HUES64 (cell line): ENCODE measurements at regions not wholly inside any gene's neighbourhood (a gene's known extent, or its start where the extent isn't known, plus 50 kb on each side); places are given as distances from the start of the nearest gene placed in this dataset.

Experiments used
- H3K27ac ChIP-seq: 2 replicates; pipeline ENCODE4 v1.7.0; 2013; ENCODE audit warnings: low read depth, low read length, inconsistent platforms
- H3K27me3 ChIP-seq: 2 replicates; pipeline ENCODE4 v1.6.1; 2013; ENCODE audit warnings: mild to moderate bottlenecking, low read length; ENCODE audit not compliant: insufficient read depth
- H3K36me3 ChIP-seq: 2 replicates; pipeline ENCODE4 v1.6.1; 2013; ENCODE audit warnings: mild to moderate bottlenecking, low read length; ENCODE audit not compliant: insufficient read depth
- H3K4me1 ChIP-seq: 2 replicates; pipeline ENCODE4 v1.6.1; 2013; ENCODE audit warnings: mild to moderate bottlenecking, low read length, moderate library complexity; ENCODE audit not compliant: insufficient read depth
- H3K4me3 ChIP-seq: 2 replicates; pipeline ENCODE4 v1.5.1; 2013; ENCODE audit warnings: mild to moderate bottlenecking, low read length, moderate library complexity
- H3K9ac ChIP-seq: 2 replicates; pipeline ENCODE4 v1.6.1; 2013; ENCODE audit warnings: mild to moderate bottlenecking, low read depth, low read length
- H3K9me3 ChIP-seq: 2 replicates; pipeline ENCODE4 v1.6.1; 2013; ENCODE audit warnings: low read depth, low read length; ENCODE audit not compliant: insufficient read depth
- WGBS: fragments of 150-250, 120-280 bp; methylation state at CpG from one replicate; pipeline ENCODE4 v1.1.7; 2013; ENCODE audit warnings: missing lambda C conversion rate; 5-methylcytosine and 5-hydroxymethylcytosine counted together

- H3K4me3 ChIP-seq: no peak overlapping the region
- no peaks in the 10 kb centered on the region for H3K9me3 ChIP-seq
- H3K9ac ChIP-seq: no peak overlapping the region
- WGBS: 95% methylated on average over 19 of the region's 19 CpGs
- H3K27me3 ChIP-seq: no peaks in the 10 kb centered on the region
- H3K36me3 ChIP-seq: no peaks in the 10 kb centered on the region
- H3K27ac ChIP-seq: no peak overlapping the region
- no peaks in the 10 kb centered on the region for H3K4me1 ChIP-seq
Observed at GRCh38 chr5:2134543-2135292, 252.0 kb upstream of the IRX4 start.

GRCh38 chr5:2133936-2134335, 251.2 kb upstream of the IRX4 start:
- no peak overlapping the region for H3K4me3 ChIP-seq
- H3K27ac ChIP-seq: no peak overlapping the region
- H3K9me3 ChIP-seq: no peaks in the 10 kb centered on the region
- WGBS: 99% methylated on average over 6 of the region's 6 CpGs
- H3K27me3 ChIP-seq: no peaks in the 10 kb centered on the region
- no peak overlapping the region for H3K9ac ChIP-seq
- no peaks in the 10 kb centered on the region; the same call in 1 of the 2 replicates for H3K4me1 ChIP-seq
- H3K36me3 ChIP-seq: no peaks in the 10 kb centered on the region

DNA sequence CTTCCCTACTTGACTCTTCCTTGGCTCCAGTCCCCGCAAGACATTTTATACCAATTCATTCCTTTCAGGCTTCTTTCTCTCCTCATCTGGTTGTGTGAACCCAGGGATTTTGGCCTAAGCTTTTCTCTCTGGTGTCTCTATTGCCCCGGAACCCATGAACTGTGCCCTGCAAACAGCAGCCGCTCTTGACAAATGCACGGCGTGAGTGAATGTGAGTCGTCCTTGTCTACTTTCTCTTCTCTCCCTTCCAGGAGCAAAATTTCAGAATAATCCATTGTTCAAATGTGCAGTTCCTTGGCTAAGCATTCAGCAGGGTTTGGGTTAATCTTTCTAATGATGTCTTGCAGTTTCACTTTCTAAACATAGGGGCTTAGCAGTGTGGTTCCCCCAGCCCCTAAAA, 250.4 kb upstream of the IRX4 start:
- H3K36me3 ChIP-seq: no peaks in the 10 kb centered on the region
- no peaks in the 10 kb centered on the region for H3K9me3 ChIP-seq
- WGBS: 73% methylated on average over 6 of the region's 6 CpGs
- H3K27me3 ChIP-seq: no peaks in the 10 kb centered on the region
- H3K4me1 ChIP-seq: no peaks in the 10 kb centered on the region; the same call in 1 of the 2 replicates
- H3K9ac ChIP-seq: no peak overlapping the region
- H3K27ac ChIP-seq: no peak overlapping the region
- H3K4me3 ChIP-seq: no peak overlapping the region

GRCh38 chr5:2132497-2132847, 249.7 kb upstream of the IRX4 start:
- H3K9me3 ChIP-seq: no peaks in the 10 kb centered on the region
- 96% methylated on average over 20 of the region's 20 CpGs for WGBS
- H3K36me3 ChIP-seq: no peaks in the 10 kb centered on the region
- no peaks in the 10 kb centered on the region; the same call in 1 of the 2 replicates for H3K4me1 ChIP-seq
- H3K4me3 ChIP-seq: no peak overlapping the region
- H3K27ac ChIP-seq: no peak overlapping the region
- H3K9ac ChIP-seq: no peak overlapping the region
- H3K27me3 ChIP-seq: no peaks in the 10 kb centered on the region

GRCh38 chr5:2131826-2132496, 249.2 kb upstream of the IRX4 start:
- Histone ChIP-seq H3K4me1 (no peaks in the 10 kb centered on the region; the same call in 1 of the 2 replicates), H3K9me3 (no peaks in the 10 kb centered on the region), H3K9ac (no peak overlapping the region), H3K4me3 (no peak overlapping the region), H3K27ac (no peak overlapping the region), H3K27me3 (no peaks in the 10 kb centered on the region), H3K36me3 (no peaks in the 10 kb centered on the region)
- WGBS: 97% methylated on average over 33 of the region's 33 CpGs

DNA sequence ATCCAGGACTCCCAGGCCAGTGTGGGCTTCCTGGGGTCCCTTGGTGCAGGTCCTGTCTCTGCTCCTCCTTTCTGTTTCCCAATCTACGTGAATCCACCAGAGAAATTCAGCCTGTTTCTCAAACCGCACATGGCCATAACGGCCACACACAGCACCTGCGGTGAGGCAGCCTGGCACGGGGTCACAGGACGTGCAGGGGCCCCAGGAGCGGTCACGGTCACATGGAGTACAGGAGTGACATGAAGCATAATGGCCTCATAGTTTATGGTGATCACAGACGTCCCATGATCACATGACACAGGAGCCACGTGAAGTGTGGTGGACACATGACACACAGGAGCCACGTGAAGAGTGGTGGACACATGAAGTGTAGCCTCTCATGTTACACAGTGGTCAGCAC, 248.5 kb upstream of the IRX4 start:
- WGBS: 96% methylated on average over 11 of the region's 11 CpGs
- Histone ChIP-seq H3K4me3 (no peak overlapping the region), H3K36me3 (no peaks in the 10 kb centered on the region), H3K9ac (no peak overlapping the region), H3K9me3 (no peaks in the 10 kb centered on the region), H3K4me1 (no peaks in the 10 kb centered on the region; the same call in 1 of the 2 replicates), H3K27ac (no peak overlapping the region), H3K27me3 (no peaks in the 10 kb centered on the region)

GRCh38 chr5:2130361-2130760, 247.6 kb upstream of the IRX4 start:
- 85% methylated on average over 7 of the region's 7 CpGs for WGBS
- Histone ChIP-seq H3K27ac (no peak overlapping the region), H3K36me3 (no peaks in the 10 kb centered on the region), H3K27me3 (no peaks in the 10 kb centered on the region), H3K4me3 (no peak overlapping the region), H3K9ac (no peak overlapping the region), H3K4me1 (no peaks in the 10 kb centered on the region; the same call in 1 of the 2 replicates), H3K9me3 (no peaks in the 10 kb centered on the region)

DNA sequence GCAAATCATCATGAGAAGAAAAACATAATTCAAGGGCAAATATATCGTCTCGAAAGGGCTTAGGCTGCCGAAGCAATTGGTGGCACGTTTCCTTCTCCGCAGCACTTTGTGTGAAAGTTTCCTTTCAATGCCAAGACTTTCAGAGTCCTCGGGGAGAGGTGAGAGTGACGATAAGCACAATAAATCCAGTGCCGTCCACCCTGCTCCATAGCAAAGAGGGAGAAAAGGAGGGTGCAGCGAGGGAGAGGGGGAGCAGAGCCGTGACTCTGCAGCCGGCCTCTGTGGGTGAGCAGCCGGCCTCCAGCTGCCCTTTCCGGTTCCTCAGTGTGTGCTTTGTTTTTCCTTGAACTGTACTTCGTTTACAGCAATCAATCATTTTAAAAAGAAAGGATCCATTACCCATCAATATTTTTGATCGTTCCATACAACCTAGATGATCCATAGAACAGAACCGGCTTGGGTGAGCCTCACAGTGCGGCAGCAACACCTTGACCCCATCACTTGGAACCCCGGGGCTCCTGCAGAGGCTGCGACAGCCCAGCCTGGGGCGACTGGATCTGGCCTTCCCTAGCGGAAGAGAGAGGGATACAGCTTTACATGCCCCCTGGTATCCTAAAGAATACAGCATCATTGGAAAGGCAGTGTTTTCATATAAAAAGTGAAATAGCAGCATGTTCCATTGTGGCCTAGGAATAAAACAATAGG, 247.0 kb upstream of the IRX4 start:
- Histone ChIP-seq H3K36me3 (no peaks in the 10 kb centered on the region), H3K27me3 (no peaks in the 10 kb centered on the region), H3K4me3 (no peak overlapping the region), H3K4me1 (no peaks in the 10 kb centered on the region; the same call in 1 of the 2 replicates), H3K9me3 (no peaks in the 10 kb centered on the region), H3K9ac (no peak overlapping the region), H3K27ac (no peak overlapping the region)
- WGBS: 91% methylated on average over 21 of the region's 21 CpGs

DNA sequence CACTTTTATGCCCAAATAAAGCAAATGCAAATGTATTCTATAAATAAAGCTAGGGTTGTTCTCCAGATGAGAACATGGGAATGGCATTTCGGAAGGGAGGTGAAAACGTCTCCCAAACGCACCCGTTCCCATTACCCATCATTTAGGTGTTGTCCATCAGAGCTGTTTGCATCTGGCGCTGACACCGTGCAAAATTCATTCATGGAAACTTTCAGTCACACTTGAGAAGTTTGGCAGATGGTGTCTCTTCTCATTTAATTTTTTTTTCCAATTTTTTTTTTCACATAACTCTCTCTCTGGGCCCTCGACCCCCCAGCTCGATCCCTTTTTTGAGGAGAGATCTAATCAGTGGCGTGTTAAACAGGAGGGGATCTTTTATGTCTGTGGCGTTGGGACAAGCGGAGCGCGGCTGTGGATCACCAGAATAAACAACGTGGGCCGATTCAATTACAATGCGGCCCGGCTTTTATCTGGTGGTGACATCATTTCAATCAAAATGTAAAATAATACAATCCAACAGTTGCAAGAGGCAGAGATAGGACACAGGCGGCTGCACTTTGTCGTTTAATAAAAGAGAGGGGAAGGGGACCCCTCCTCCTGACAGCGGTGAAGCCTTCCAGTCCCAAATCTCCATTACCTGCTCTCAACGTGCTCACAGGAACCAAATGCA, 246.1 kb upstream of the IRX4 start:
- H3K9ac ChIP-seq: no peak overlapping the region
- H3K36me3 ChIP-seq: no peaks in the 10 kb centered on the region
- WGBS: 89% methylated on average over 20 of the region's 21 CpGs
- H3K4me3 ChIP-seq: no peak overlapping the region
- H3K27ac ChIP-seq: no peak overlapping the region
- no peaks in the 10 kb centered on the region; the same call in 1 of the 2 replicates for H3K4me1 ChIP-seq
- H3K9me3 ChIP-seq: no peaks in the 10 kb centered on the region
- no peaks in the 10 kb centered on the region for H3K27me3 ChIP-seq

GRCh38 chr5:2126512-2126911, 243.8 kb upstream of the IRX4 start:
- Histone ChIP-seq H3K36me3 (no peaks in the 10 kb centered on the region), H3K9me3 (no peaks in the 10 kb centered on the region), H3K4me1 (no peaks in the 10 kb centered on the region; the same call in 1 of the 2 replicates), H3K4me3 (no peak overlapping the region), H3K27me3 (no peaks in the 10 kb centered on the region), H3K27ac (no peak overlapping the region), H3K9ac (no peak overlapping the region)
- 94% methylated on average over 9 of the region's 9 CpGs for WGBS

GRCh38 chr5:2125901-2126265, 243.2 kb upstream of the IRX4 start:
- Histone ChIP-seq H3K4me3 (no peak overlapping the region), H3K4me1 (no peaks in the 10 kb centered on the region; the same call in 1 of the 2 replicates)

More at GRCh38 chr5:2125901-2126265, 243.2 kb upstream of the IRX4 start:
- Histone ChIP-seq H3K9me3 (no peaks in the 10 kb centered on the region), H3K27me3 (no peaks in the 10 kb centered on the region), H3K36me3 (no peaks in the 10 kb centered on the region), H3K27ac (no peak overlapping the region), H3K9ac (no peak overlapping the region)
- WGBS: 93% methylated on average over 7 of the region's 7 CpGs
